Peyer's patch (tissue), 4 donors: ENCODE measurements at regions not wholly inside any gene's neighbourhood (a gene's known extent, or its start where the extent isn't known, plus 50 kb on each side); places are given as distances from the start of the nearest gene placed in this dataset.

ENCODE experiments used
- POLR2A ChIP-seq, 2 donors: fragments of 450-650 bp; IDR thresholded peaks; one replicate each; pipeline ENCODE4 v1.5.1; 2017; ENCODE audit warnings: antibody characterized with exemption in 2 of 2, mild to moderate bottlenecking in 2 of 2, moderate library complexity in 2 of 2
- TF ChIP-seq, protein P1 (sequence below), 6 experiments: fragments of 450-650 bp in 4 of 6; fragments of 200-600 bp in 2 of 6; sonication (generic) in 1 of 6; IDR thresholded peaks; one replicate each; pipeline ENCODE4 v1.5.1; 2017 to 2019; ENCODE audit warnings: antibody characterized with exemption in 6 of 6, mild to moderate bottlenecking in 3 of 6, moderate library complexity in 1 of 6

DNA sequence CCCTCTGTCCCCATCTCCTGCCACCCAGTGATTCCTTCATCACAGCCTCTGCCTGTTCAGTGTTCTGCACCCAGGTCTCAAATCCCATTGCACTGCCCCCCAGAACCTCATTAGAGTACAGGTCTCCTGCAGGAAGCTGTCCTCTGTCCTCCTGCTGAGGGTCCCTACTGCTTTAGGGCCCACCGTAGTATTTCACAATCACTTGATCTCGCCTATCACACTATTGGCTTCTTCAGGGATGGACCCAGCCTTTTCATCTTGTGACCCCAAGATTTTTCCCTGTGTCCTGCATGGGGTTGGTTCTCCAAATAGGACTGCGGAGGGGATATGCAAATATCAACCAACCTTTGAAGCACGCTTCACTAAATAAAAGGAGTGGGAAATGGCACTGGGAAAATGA, 331.1 kb upstream of the AJAP1 start:
- TF ChIP-seq, protein P1, sequence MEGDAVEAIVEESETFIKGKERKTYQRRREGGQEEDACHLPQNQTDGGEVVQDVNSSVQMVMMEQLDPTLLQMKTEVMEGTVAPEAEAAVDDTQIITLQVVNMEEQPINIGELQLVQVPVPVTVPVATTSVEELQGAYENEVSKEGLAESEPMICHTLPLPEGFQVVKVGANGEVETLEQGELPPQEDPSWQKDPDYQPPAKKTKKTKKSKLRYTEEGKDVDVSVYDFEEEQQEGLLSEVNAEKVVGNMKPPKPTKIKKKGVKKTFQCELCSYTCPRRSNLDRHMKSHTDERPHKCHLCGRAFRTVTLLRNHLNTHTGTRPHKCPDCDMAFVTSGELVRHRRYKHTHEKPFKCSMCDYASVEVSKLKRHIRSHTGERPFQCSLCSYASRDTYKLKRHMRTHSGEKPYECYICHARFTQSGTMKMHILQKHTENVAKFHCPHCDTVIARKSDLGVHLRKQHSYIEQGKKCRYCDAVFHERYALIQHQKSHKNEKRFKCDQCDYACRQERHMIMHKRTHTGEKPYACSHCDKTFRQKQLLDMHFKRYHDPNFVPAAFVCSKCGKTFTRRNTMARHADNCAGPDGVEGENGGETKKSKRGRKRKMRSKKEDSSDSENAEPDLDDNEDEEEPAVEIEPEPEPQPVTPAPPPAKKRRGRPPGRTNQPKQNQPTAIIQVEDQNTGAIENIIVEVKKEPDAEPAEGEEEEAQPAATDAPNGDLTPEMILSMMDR (IDR thresholded peaks at IDR 0.05) = no peak
- no peak for TF ChIP-seq POLR2A (IDR thresholded peaks at IDR 0.05)
